ENCODE measurements at regions not wholly inside any gene's neighbourhood (a gene's known extent, or its start where the extent isn't known, plus 50 kb on each side); places are given as distances from the start of the nearest gene placed in this dataset.

DNA sequence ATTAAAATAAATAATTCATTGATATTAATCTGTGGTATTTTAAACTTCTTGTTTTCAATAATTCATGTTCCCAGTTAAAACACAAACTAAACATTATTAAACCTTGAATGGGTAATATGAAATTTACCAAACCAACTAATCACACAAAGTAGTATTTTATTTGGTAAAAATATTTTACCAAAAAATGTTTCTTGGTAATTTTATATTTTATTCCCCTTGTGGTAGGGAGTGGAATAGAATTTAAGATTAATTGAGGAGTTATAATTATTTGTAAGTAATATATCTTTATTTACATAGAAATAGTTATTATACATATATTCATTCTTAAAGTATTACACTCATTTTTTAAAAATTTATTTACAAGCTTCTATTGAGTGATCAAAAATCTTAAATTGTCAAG is 1350.9 kb downstream of the OTOL1 start:
- H3K36me3 Mint-ChIP-seq (ENCODE audit: insufficient read depth), result no peaks in the 10 kb centered on the region
- ATAC-seq (no peak), DNase-seq (no peak)
- H3K9me3 Mint-ChIP-seq, result peaks cover 4% of the 10 kb centered on the region
- no peak overlapping the region for H3K4me3 Mint-ChIP-seq
- H3K4me1 Mint-ChIP-seq (ENCODE audit: low read depth), result no peaks in the 10 kb centered on the region
- H3K27me3 Mint-ChIP-seq (ENCODE audit: low read depth), result no peaks in the 10 kb centered on the region

DNA sequence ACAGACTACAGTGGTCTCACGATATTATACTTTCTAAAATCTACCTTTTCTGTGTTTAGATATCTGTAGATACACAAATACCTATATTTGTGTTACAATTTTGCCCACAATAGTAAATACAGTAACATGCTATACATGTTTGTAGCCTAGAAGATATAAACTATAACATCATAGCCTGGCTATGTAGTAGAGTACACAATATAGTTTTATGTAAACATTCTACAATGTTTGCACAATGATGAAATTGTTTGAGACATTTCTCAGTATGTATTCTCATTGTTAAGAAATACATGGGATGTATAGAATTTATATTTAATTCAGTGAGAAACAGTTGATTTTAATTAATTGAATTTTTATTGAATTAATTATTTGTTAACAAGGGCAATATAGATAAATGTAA is 1367.0 kb downstream of the OTOL1 start:
- DNase-seq (no peak), ATAC-seq (no peak)
- H3K4me3 Mint-ChIP-seq, result no peak overlapping the region
- H3K4me1 Mint-ChIP-seq (ENCODE audit: low read depth), result no peaks in the 10 kb centered on the region
- H3K9me3 Mint-ChIP-seq, result peaks cover 3% of the 10 kb centered on the region
- H3K36me3 Mint-ChIP-seq (ENCODE audit: insufficient read depth), result no peaks in the 10 kb centered on the region
- H3K27me3 Mint-ChIP-seq (ENCODE audit: low read depth), result no peaks in the 10 kb centered on the region

DNA sequence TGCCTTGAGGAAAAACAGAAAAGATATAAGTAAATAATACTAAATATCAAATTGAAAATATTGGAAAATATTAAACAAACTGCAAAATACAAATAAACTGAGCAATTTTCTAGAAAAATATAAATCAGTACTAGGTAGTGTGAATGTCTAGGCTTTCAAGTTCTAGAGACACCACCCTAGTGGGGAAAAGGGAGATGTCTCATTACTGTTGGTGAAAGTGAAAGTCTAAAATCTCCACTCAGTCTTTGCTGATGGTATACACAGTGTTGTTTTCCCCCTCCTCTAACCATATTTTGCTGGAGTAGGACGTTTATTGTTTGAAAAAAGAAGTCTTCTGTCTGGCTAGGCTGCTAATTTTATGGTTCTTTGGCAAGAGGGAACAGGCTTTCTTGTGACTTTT is 1368.9 kb downstream of the OTOL1 start:
- Mint-ChIP-seq H3K4me3 (no peak overlapping the region), H3K36me3 (ENCODE audit: insufficient read depth) (no peaks in the 10 kb centered on the region), H3K9me3 (peaks cover 3% of the 10 kb centered on the region), H3K27me3 (ENCODE audit: low read depth) (no peaks in the 10 kb centered on the region), H3K4me1 (ENCODE audit: low read depth) (no peaks in the 10 kb centered on the region)
- DNase-seq (no peak), ATAC-seq (no peak)

DNA sequence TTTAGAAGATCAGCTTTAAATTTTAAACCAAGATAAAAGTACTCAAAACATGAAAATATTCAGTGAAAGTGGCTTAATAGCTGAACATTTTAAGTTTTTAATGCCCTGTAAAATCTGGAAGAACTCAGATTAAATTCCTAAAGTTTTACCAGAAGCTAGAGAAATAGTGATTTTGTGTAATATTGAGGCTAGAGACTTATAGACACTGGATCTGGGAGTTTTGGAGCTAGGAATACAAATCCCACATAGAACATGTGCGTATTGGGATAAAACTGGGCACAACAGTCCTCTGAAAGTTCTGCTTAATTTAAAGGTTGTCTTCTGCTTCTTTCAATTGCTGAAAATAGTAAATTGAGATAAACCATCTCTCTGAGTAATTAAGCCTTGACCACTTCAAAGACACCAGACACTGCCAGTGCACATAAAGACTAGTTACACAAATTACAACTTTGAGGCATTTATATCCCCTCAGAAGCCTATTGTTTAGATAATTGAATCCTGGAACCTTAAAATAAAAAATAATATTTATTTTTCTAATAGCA is 1382.5 kb downstream of the OTOL1 start:
- H3K27me3 Mint-ChIP-seq (ENCODE audit: low read depth), result no peaks in the 10 kb centered on the region
- no peak overlapping the region for H3K4me3 Mint-ChIP-seq
- H3K4me1 Mint-ChIP-seq (ENCODE audit: low read depth), result no peaks in the 10 kb centered on the region
- ATAC-seq (no peak), DNase-seq (no peak)
- H3K9me3 Mint-ChIP-seq, result no peaks in the 10 kb centered on the region
- no peaks in the 10 kb centered on the region for H3K36me3 Mint-ChIP-seq (ENCODE audit: insufficient read depth)

DNA sequence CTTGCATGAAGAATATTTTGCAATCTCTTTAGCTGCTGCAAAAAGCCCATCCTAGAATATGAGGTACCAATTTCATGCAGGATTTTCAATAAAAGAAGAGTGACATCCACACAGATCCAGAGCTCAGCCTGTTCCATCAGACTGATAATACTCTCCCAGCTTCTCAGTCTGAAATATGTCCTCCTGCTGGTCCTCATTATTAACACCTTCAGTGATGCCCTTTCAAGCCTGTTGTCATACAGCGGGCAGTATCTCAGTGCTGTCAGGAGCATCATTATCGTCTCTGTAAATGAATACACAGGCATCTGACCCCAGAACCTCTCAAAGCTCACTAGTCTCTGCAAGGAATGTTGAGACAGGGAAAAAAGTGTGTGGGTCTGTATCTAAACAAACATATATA is 1387.8 kb downstream of the OTOL1 start:
- no peak overlapping the region for H3K4me3 Mint-ChIP-seq
- ATAC-seq, result no peak

DNA sequence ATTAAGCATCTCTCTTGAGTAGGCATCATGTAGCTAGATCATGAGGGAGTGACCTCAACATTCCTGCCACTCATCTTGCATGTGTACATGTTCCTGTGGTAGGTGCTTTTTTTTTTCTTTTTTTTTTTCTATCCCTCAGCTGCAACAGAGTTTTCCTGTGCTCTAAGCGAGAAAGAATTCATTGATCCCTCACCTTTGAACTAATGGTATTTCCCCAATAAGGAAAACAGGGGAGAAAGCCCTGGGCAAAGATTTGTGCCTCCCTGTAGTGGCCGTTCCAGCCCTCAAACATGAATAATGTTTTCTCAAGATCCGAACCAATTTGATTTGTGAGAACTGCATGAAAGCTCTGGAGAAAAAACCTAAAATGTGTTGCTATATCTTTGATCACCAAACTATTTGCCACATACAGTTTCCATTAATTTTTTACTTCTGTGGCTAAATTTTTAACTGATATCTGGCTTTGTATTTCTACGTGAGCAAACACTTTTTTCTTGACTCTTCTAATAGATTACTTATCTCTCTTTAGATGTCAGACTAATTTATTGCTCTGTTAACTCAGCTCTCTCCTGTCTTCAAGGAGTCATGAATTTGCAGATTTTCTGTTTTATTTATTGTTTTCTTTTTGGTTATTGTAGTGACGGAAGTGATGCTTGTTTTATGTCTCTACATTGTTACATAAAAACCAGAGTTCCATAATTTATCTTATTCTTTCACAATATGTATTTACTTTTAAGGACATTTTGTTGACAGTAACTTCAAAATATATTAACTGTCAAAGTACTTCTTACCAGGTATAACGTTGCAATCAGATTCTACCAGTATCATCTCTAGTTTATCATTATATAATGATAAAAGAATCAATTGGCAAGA is 1396.5 kb downstream of the OTOL1 start:
- H3K27me3 Mint-ChIP-seq (ENCODE audit: low read depth), result no peaks in the 10 kb centered on the region
- ATAC-seq, result no peak

More for the DNA sequence above, 1387.8 kb downstream of the OTOL1 start:
- H3K27me3 Mint-ChIP-seq (ENCODE audit: low read depth), result no peaks in the 10 kb centered on the region
- no peaks in the 10 kb centered on the region for H3K4me1 Mint-ChIP-seq (ENCODE audit: low read depth)
- no peaks in the 10 kb centered on the region for H3K9me3 Mint-ChIP-seq
- H3K36me3 Mint-ChIP-seq (ENCODE audit: insufficient read depth), result no peaks in the 10 kb centered on the region
- no peak for DNase-seq

DNA sequence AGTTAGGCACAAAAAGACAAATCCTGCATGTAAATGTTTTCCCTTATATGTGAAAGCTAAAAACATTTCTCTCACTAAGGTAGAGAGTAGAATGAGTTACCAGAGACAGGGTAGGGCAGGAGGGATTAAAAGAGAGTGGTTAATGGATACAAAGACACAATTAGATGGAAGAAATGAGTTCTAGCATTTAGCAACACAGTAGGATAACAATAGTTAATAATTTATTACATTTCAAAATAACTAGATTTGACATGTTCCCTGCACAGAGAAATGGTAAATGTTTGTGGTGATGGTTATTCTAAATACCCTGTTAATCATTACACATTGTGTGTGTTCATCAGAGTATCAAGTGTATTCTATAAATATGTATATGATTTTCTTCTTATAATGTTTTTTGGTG is 1400.7 kb downstream of the OTOL1 start:
- H3K9me3 Mint-ChIP-seq, result no peaks in the 10 kb centered on the region
- no peak overlapping the region for H3K4me3 Mint-ChIP-seq
- no peaks in the 10 kb centered on the region for H3K27me3 Mint-ChIP-seq (ENCODE audit: low read depth)
- no peaks in the 10 kb centered on the region for H3K4me1 Mint-ChIP-seq (ENCODE audit: low read depth)
- DNase-seq (no peak), ATAC-seq (no peak)
- H3K36me3 Mint-ChIP-seq (ENCODE audit: insufficient read depth), result no peaks in the 10 kb centered on the region

More for the DNA sequence above, 1396.5 kb downstream of the OTOL1 start:
- Mint-ChIP-seq H3K4me3 (no peak overlapping the region), H3K36me3 (ENCODE audit: insufficient read depth) (no peaks in the 10 kb centered on the region), H3K4me1 (ENCODE audit: low read depth) (no peaks in the 10 kb centered on the region), H3K9me3 (no peaks in the 10 kb centered on the region)
- no peak for DNase-seq

DNA sequence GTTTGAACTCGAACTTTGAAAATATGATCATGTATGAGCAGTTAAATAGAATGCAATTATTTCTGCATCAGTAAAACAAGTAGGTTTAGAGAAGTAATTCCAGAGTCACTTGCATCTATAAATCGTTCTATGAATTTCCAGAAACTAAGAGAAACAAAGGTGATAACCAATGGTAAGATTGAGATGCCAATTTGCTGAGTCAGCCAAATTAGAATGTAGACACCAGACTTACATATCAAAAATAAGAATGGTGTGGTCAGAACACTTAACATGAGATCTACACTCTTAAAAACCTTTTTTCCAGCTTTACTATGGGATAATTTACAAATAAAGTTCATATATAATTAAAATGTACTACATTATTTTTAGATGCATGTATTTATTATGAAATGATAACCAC is 1435.9 kb downstream of the OTOL1 start:
- H3K4me3 Mint-ChIP-seq, result no peak overlapping the region
- no peaks in the 10 kb centered on the region for H3K4me1 Mint-ChIP-seq (ENCODE audit: low read depth)
- H3K36me3 Mint-ChIP-seq (ENCODE audit: insufficient read depth), result no peaks in the 10 kb centered on the region
- DNase-seq (no peak), ATAC-seq (no peak)
- H3K27me3 Mint-ChIP-seq (ENCODE audit: low read depth), result no peaks in the 10 kb centered on the region
- peaks cover 19% of the 10 kb centered on the region for H3K9me3 Mint-ChIP-seq

DNA sequence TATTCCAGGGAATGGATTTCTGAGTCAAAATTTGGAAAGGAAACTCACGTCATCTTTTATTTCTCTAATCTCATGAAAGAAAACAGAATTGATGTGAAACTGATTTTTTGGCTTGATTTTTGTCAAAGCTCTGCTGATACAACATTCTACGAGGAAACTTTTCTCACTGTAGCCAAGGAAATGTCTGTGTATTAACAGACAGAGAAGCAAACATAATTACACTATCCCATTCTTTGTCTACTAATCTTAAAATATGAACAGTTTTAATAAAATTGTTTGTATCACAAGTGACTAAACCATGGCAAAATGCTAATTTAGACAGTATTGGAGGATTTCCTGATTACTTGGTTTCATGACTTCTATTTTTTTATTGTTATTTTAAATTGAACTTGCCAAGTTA is 1437.0 kb downstream of the OTOL1 start:
- ATAC-seq (no peak), DNase-seq (no peak)
- no peaks in the 10 kb centered on the region for H3K4me1 Mint-ChIP-seq (ENCODE audit: low read depth)
- no peaks in the 10 kb centered on the region for H3K36me3 Mint-ChIP-seq (ENCODE audit: insufficient read depth)
- H3K4me3 Mint-ChIP-seq, result no peak overlapping the region
- no peaks in the 10 kb centered on the region for H3K27me3 Mint-ChIP-seq (ENCODE audit: low read depth)
- H3K9me3 Mint-ChIP-seq, result peaks cover 13% of the 10 kb centered on the region

DNA sequence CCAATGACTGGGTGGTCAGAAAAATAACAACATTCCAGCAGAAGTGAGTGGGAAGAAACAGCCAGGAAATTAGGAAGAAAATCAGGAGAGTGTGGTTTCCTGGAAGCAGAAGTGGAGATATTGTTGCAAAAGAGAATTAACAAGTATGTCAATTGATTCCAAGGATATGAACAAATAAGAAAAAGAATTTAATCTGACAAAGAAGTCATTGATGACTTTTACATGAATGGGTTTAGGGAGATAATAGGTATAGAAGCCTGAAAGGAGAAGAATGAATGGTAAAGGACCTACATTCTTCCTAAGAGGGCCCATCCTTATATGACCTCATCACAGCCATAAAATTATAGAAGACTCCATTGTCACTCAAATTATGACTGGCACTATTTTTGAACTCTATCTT is 1440.1 kb downstream of the OTOL1 start:
- H3K9me3 Mint-ChIP-seq, result peaks cover 13% of the 10 kb centered on the region
- H3K4me3 Mint-ChIP-seq, result no peak overlapping the region
- no peaks in the 10 kb centered on the region for H3K36me3 Mint-ChIP-seq (ENCODE audit: insufficient read depth)
- no peak for ATAC-seq
- no peaks in the 10 kb centered on the region for H3K4me1 Mint-ChIP-seq (ENCODE audit: low read depth)
- DNase-seq, result no peak
- no peaks in the 10 kb centered on the region for H3K27me3 Mint-ChIP-seq (ENCODE audit: low read depth)

DNA sequence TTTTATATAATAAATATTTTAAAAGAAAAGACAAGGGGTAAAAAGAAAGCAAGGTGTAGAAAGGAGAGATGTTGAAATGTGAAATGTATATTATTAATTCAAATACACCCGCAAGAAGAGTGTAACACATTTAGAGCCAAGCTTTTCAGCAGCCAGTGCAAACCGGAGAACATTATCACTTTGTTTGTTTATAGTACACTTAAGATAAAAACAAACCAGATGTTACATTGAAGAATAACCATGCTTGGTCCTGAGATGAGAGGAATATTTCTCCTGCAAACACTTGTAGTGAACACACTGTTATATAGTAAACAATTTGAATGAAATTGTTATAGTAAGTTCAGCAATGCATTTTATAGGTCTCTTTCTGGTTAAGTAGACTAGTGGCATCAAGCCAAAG is 1441.5 kb downstream of the OTOL1 start:
- no peaks in the 10 kb centered on the region for H3K36me3 Mint-ChIP-seq (ENCODE audit: insufficient read depth)

DNA sequence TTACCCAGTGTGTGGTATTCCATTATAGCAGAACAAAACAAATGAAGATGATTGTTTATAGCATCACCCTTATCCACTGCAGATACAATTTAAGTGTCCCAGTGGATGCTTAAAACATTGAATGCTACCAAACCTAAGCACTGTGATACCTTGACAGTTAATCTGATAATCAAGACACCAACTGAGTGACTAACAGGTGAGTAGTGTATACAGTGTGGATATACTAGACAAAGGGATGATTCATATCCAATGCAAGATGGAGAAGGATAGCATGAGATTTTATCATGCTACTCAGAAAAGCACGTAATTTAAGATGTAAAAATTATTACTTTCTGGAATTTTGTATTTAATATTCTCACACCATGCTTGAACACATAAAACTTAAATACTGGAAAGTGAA is 1449.0 kb downstream of the OTOL1 start:
- H3K27me3 Mint-ChIP-seq (ENCODE audit: low read depth), result no peaks in the 10 kb centered on the region
- H3K36me3 Mint-ChIP-seq (ENCODE audit: insufficient read depth), result no peaks in the 10 kb centered on the region

More for the DNA sequence above, 1441.5 kb downstream of the OTOL1 start:
- Mint-ChIP-seq H3K4me1 (ENCODE audit: low read depth) (no peaks in the 10 kb centered on the region), H3K27me3 (ENCODE audit: low read depth) (no peaks in the 10 kb centered on the region), H3K9me3 (peaks cover 10% of the 10 kb centered on the region), H3K4me3 (no peak overlapping the region)
- DNase-seq, result no peak
- no peak for ATAC-seq

DNA sequence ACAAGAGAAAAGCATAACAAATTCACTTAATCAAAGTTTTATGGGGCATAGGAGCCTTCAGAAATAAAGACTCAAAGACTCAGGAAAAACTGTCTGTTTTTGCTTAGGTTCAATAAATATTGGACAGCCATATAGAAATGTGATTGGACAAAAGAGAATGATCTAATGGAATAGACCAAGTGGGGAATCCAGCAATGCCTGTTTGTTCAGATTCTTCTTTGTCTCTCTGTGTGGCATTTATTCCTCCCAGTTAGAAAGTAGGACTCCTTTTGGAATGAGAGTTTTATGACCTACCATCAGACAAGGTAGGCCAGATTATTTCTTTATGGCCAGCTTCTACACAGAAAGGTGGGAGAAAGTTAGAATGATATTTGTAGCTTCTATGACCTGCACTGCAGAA is 1460.1 kb downstream of the OTOL1 start:
- Mint-ChIP-seq H3K27me3 (ENCODE audit: low read depth) (no peaks in the 10 kb centered on the region), H3K4me1 (ENCODE audit: low read depth) (no peaks in the 10 kb centered on the region), H3K9me3 (peaks cover 11% of the 10 kb centered on the region), H3K36me3 (ENCODE audit: insufficient read depth) (no peaks in the 10 kb centered on the region), H3K4me3 (no peak overlapping the region)
- DNase-seq (no peak), ATAC-seq (no peak)

More for the DNA sequence above, 1449.0 kb downstream of the OTOL1 start:
- DNase-seq (no peak), ATAC-seq (no peak)
- Mint-ChIP-seq H3K4me3 (no peak overlapping the region), H3K4me1 (ENCODE audit: low read depth) (no peaks in the 10 kb centered on the region), H3K9me3 (peaks cover 13% of the 10 kb centered on the region)

DNA sequence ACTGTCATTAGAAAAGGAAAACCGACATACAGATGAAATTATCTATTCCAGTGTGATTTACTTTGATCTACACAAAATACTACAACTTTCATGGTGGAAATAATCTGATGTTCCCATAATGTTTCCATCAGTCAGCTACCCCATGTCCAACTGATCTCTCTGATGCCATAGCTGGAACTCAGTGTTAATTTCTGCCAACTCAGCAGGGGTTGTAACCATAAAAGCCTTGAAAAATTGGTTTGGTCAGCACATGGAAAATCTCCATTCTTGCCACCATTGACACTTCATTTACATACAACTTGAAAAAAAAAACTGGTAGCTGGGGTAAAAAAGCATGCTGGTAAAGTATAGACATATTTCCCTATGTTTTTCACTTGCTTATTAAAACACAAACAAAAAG is 1463.7 kb downstream of the OTOL1 start:
- Mint-ChIP-seq H3K9me3 (peaks cover 9% of the 10 kb centered on the region), H3K4me3 (no peak overlapping the region), H3K4me1 (ENCODE audit: low read depth) (no peaks in the 10 kb centered on the region), H3K36me3 (ENCODE audit: insufficient read depth) (no peaks in the 10 kb centered on the region), H3K27me3 (ENCODE audit: low read depth) (no peaks in the 10 kb centered on the region)
- no peak for ATAC-seq
- DNase-seq, result no peak

DNA sequence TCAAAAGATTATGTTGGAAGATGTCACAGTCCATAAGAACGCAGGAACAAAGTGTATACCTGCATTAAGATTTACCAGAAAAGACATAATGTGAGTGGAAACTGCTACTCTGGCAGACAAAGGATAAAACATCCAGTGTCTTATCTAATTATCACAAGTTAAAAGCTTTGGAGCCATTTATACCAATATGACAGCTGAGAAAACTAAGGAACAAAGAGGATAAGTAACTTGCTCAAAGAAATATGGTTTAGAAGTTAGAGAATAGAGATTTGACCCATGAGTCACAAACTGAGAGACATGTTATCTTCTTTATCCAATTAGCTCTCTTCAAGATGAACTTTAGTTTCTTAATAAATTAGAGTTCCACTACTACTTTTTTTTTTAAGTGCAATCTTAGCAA is 1473.7 kb downstream of the OTOL1 start:
- H3K36me3 Mint-ChIP-seq (ENCODE audit: insufficient read depth), result no peaks in the 10 kb centered on the region
- H3K4me1 Mint-ChIP-seq (ENCODE audit: low read depth), result no peaks in the 10 kb centered on the region
- DNase-seq, result no peak
- H3K27me3 Mint-ChIP-seq (ENCODE audit: low read depth), result no peaks in the 10 kb centered on the region
- no peak overlapping the region for H3K4me3 Mint-ChIP-seq
- no peak for ATAC-seq
- peaks cover 23% of the 10 kb centered on the region for H3K9me3 Mint-ChIP-seq

All from activated T-cell treated with anti-CD3 and anti-CD28 coated beads, Interleukin-2, amount 50 U/mL, for 4 hours (primary cell).